ENCODE measurements at regions not wholly inside any gene's neighbourhood (a gene's known extent, or its start where the extent isn't known, plus 50 kb on each side); places are given as distances from the start of the nearest gene placed in this dataset.
A peak's percentile ranks its signal among the peaks of the same experiment; 100 is the strongest.

DNA sequence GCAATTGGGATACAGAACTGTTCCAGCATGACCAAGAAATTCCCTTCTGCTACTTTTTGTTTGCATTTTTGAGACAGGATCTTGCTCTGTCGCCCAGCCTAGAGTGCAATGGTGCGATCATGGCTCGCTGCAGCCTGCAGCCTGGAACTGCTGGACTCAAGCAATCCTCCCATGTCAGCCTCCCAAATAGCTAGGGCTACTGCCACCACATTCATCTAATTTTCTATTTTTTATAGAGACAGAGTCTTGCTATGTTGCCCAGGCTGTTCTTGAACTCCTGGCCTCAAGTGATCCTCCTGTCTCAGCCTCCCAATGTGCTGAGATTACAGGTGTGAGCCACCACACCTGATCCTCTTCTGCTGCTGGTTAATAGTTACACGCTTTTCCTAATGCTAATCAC lies 204.9 kb downstream of the SOX4 start:
- no peaks in the 10 kb centered on the region for H3K9me3 ChIP-seq
- H3K4me3 ChIP-seq: no peak overlapping the region
- no peaks in the 10 kb centered on the region for H3K27me3 ChIP-seq
- DNase-seq (ENCODE audit: low spot score in 2 of 2): no peak
- TF ChIP-seq, protein P1, sequence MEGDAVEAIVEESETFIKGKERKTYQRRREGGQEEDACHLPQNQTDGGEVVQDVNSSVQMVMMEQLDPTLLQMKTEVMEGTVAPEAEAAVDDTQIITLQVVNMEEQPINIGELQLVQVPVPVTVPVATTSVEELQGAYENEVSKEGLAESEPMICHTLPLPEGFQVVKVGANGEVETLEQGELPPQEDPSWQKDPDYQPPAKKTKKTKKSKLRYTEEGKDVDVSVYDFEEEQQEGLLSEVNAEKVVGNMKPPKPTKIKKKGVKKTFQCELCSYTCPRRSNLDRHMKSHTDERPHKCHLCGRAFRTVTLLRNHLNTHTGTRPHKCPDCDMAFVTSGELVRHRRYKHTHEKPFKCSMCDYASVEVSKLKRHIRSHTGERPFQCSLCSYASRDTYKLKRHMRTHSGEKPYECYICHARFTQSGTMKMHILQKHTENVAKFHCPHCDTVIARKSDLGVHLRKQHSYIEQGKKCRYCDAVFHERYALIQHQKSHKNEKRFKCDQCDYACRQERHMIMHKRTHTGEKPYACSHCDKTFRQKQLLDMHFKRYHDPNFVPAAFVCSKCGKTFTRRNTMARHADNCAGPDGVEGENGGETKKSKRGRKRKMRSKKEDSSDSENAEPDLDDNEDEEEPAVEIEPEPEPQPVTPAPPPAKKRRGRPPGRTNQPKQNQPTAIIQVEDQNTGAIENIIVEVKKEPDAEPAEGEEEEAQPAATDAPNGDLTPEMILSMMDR (IDR thresholded peaks at IDR 0.05): no peak
- TF ChIP-seq EP300 (IDR thresholded peaks at IDR 0.05): no peak
- TF ChIP-seq POLR2A (IDR thresholded peaks at IDR 0.05): no peak
- H3K27ac ChIP-seq: no peak overlapping the region
- WGBS, 2 donors: 98 to 99% methylated on average over 4 of the region's 4 CpGs
- peaks cover 0 to 14% (median 5%) of the 10 kb centered on the region in 4 donors for H3K4me1 ChIP-seq
- H3K36me3 ChIP-seq: no peaks in the 10 kb centered on the region

DNA sequence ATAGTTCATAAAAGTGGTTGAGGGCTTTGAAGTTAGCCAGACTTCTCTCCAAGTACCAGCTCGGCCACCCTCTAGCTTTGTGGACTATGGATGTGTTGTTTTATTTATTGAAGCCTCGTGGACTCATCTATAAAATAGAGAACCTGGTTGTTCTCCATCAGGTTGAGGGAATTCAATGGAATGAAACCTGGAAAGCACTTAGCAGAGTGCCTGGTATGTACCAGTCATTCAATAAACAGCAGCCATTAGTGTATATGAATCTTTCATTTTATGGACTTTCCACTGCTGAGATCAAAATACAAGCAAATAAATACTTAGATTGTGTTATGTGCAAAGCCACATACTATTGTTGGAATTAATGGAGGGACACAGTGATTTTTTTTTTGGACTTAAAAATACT lies 206.8 kb downstream of the SOX4 start:
- Histone ChIP-seq H3K27ac (no peak overlapping the region), H3K4me3 (no peak overlapping the region), H3K36me3 (no peaks in the 10 kb centered on the region), H3K27me3 (no peaks in the 10 kb centered on the region), H3K9me3 (no peaks in the 10 kb centered on the region), H3K4me1 (peaks cover 0 to 14% (median 5%) of the 10 kb centered on the region in 4 donors)
- TF ChIP-seq POLR2A (IDR thresholded peaks at IDR 0.05) (no peak), EP300 (IDR thresholded peaks at IDR 0.05) (no peak)
- TF ChIP-seq, protein P1 (IDR thresholded peaks at IDR 0.05): no peak
- DNase-seq (ENCODE audit: low spot score in 2 of 2): no peak
- WGBS, 2 donors: 85 to 90% methylated on average over 2 of the region's 2 CpGs

DNA sequence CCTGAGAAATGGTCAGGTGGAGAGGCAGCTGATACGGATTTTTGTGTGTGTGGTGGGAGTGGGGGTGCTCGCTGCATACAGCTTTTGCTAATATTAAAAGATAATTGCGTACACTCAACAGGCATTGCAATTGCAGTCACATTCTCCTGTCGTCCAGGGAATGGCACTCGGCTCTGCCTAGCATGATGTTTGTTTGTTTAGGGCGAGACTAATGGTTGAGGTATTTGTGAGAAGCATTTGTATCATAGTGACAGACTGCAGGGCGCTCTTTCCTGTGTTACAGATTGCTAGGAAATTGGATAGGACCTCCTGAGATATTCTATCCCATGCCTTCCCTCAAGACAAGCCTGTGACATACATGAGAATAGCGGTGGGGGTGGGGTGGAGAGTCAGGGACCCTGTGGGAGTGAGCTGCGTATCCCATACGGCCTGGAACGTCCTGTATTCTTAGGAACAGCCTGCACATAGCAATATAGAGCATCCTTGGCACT lies 207.4 kb downstream of the SOX4 start:
- peaks cover 0 to 14% (median 5%) of the 10 kb centered on the region in 4 donors for H3K4me1 ChIP-seq
- no peak overlapping the region for H3K27ac ChIP-seq
- TF ChIP-seq POLR2A (IDR thresholded peaks at IDR 0.05): no peak
- TF ChIP-seq EP300 (IDR thresholded peaks at IDR 0.05): no peak
- TF ChIP-seq, protein P1 (IDR thresholded peaks at IDR 0.05): no peak
- H3K27me3 ChIP-seq: no peaks in the 10 kb centered on the region
- H3K36me3 ChIP-seq: no peaks in the 10 kb centered on the region
- no peak for DNase-seq (ENCODE audit: low spot score in 2 of 2)
- no peaks in the 10 kb centered on the region for H3K9me3 ChIP-seq
- 85% methylated on average over 11 of the region's 11 CpGs for WGBS, 2 donors
- no peak overlapping the region for H3K4me3 ChIP-seq

DNA sequence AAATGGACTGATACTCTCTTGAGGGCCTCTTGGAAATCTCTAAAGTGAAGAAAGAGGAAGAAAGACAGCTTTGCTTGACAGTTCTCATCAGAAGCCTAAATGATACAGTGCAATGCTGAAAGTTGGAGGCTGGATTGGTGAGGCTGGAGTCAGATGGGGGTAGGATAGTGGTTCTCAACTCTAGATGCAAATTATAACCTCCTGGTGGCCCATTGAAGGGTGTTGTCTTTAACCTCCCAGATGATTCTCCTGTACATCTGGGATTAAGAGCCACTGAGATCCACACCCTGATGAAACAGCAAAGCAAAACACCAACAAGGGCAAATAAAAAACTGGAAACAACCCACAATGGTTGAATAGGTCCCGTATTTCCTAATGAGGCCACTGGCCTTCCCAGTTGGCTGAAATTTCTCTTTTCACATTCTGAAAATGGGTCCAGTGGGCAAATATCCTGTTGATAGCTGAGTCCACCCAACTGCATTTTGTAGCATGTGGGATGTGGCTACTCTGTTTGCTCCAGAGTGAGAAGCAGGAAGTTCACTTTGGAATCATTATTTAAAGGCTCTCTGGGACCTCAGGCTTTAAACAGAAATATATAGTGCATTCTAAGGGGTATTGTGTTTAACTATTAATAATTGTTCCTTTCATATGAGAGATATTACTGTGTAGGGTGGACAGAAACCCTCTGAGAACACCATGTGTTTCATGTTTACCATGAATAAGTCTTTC lies 208.1 kb downstream of the SOX4 start:
- Histone ChIP-seq H3K36me3 (no peaks in the 10 kb centered on the region), H3K4me3 (no peak overlapping the region), H3K27ac (peak overlapping the region in 1 of 4 donors; percentile 63), H3K9me3 (no peaks in the 10 kb centered on the region), H3K27me3 (no peaks in the 10 kb centered on the region), H3K4me1 (peaks cover 0 to 14% (median 5%) of the 10 kb centered on the region in 4 donors)
- WGBS, 2 donors: 17 to 28% methylated on average over 1 of the region's 1 CpG
- DNase-seq (ENCODE audit: low spot score in 2 of 2): no peak
- TF ChIP-seq POLR2A (IDR thresholded peaks at IDR 0.05): no peak
- TF ChIP-seq, protein P1 (IDR thresholded peaks at IDR 0.05): no peak
- no peak for TF ChIP-seq EP300 (IDR thresholded peaks at IDR 0.05)

DNA sequence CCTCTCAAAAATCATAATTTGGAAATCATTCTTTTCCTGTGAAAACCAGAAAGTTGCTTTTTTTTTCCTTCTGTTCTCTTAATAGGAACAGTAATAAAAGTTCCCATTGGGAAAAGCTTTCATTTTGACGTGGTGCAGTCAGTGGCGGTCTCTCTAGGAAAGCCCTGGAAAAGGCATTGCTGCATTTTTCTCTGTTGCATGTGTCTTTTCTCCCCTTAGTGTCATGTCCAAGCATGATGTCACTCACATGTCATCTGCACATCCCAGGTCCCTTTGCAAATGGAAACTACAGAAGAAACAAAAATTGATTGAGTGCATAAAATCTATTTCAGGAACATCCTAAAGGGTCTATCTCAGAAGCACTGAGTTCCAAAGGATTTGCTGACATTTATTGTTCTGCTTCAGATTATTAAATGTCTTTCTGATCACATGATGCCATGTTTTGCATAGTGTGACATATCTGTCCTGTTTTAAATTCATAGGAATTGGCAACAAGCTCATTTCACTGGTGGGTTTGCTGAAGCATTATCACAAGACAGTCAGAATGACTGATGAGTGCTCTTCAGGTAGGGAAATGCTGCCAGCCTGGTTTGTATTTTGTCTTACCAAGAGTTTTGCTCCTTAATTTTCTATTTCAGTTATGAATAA lies 208.7 kb downstream of the SOX4 start:
- Histone ChIP-seq H3K36me3 (no peaks in the 10 kb centered on the region), H3K4me1 (peaks cover 0 to 17% (median 7%) of the 10 kb centered on the region in 4 donors), H3K4me3 (no peak overlapping the region), H3K27me3 (no peaks in the 10 kb centered on the region), H3K27ac (peak overlapping the region in 1 of 4 donors; percentile 63), H3K9me3 (no peaks in the 10 kb centered on the region)
- no peak for DNase-seq (ENCODE audit: low spot score in 2 of 2)
- no peak for TF ChIP-seq POLR2A (IDR thresholded peaks at IDR 0.05)
- no peak for TF ChIP-seq EP300 (IDR thresholded peaks at IDR 0.05)
- TF ChIP-seq, protein P1 (IDR thresholded peaks at IDR 0.05): no peak
- 30 to 40% methylated on average over 2 of the region's 2 CpGs for WGBS, 2 donors
